Testis (tissue), 2 donors: ENCODE measurements at regions not wholly inside any gene's neighbourhood (a gene's known extent, or its start where the extent isn't known, plus 50 kb on each side); places are given as distances from the start of the nearest gene placed in this dataset.

Experiments
- DNase-seq: peaks from one replicate; pipeline ENCODE4 v3.0.0-alpha.2; 2019
- H3K27ac ChIP-seq, 2 donors: fragments of 200-600 bp; sonication (generic); one replicate each; pipeline ENCODE4 v1.5.1; 2019
- H3K27me3 ChIP-seq: fragments of 200-600 bp; sonication (generic); one replicate; pipeline ENCODE4 v1.5.1; 2019
- H3K36me3 ChIP-seq: fragments of 200-600 bp; sonication (generic); one replicate; pipeline ENCODE4 v1.5.1; 2017; ENCODE audit warnings: low read depth; ENCODE audit errors: missing control alignments
- H3K4me1 ChIP-seq: fragments of 200-600 bp; sonication (generic); one replicate; pipeline ENCODE4 v1.5.1; 2019
- H3K4me3 ChIP-seq, 2 donors: fragments of 200-600 bp; sonication (generic); one replicate each; pipeline ENCODE4 v1.5.1; 2017 to 2019
- H3K9me3 ChIP-seq: fragments of 200-600 bp; sonication (generic); one replicate; pipeline ENCODE4 v1.5.1; 2017
- CTCF ChIP-seq, 3 experiments: fragments of 450-650 bp in 2 of 3; fragments of 200-600 bp in 1 of 3; sonication (generic) in 1 of 3; IDR thresholded peaks; one replicate each; pipeline ENCODE4 v1.5.1; 2016 to 2019; ENCODE audit warnings: antibody characterized with exemption in 3 of 3, mild to moderate bottlenecking in 2 of 3, moderate library complexity in 1 of 3
- POLR2A ChIP-seq: fragments of 450-650 bp; IDR thresholded peaks from one replicate; pipeline ENCODE4 v1.6.1; 2017; ENCODE audit warnings: antibody characterized with exemption, mild to moderate bottlenecking, moderate library complexity
- WGBS, 2 donors: methylation state at CpG; one replicate each; pipeline ENCODE4 v1.1.5; 2018; 5-methylcytosine and 5-hydroxymethylcytosine counted together
- intact Hi-C: fragments of 100-400 bp; cut with DNase I; formaldehyde crosslinking; loops from one replicate; pipeline ENCODE4 v1.15.1; 2023; ENCODE audit warnings: low total_unique reads

GRCh38 chr12:11524446-11524845 lies 125.0 kb upstream of the ETV6 start:
- Histone ChIP-seq H3K4me1 (no peaks in the 10 kb centered on the region), H3K36me3 (no peaks in the 10 kb centered on the region), H3K27ac (no peak overlapping the region), H3K27me3 (no peaks in the 10 kb centered on the region), H3K9me3 (no peaks in the 10 kb centered on the region), H3K4me3 (no peak overlapping the region)
- TF ChIP-seq CTCF (IDR thresholded peaks at IDR 0.05) = no peak
- no peak for TF ChIP-seq POLR2A
- WGBS, 2 donors = 85 to 86% methylated on average over 1 of the region's 1 CpG
- intact Hi-C loops = no loop called here
- no peak for DNase-seq

- H3K4me3 ChIP-seq = no peak overlapping the region
- no peaks in the 10 kb centered on the region for H3K4me1 ChIP-seq
- TF ChIP-seq POLR2A = no peak
- TF ChIP-seq CTCF (IDR thresholded peaks at IDR 0.05) = no peak
- no peak for DNase-seq
- H3K27ac ChIP-seq = no peak overlapping the region
- H3K36me3 ChIP-seq = no peaks in the 10 kb centered on the region
- intact Hi-C loops = no loop called here
- H3K27me3 ChIP-seq = no peaks in the 10 kb centered on the region
- no peaks in the 10 kb centered on the region for H3K9me3 ChIP-seq
Observed at GRCh38 chr12:11534064-11534463, 115.4 kb upstream of the ETV6 start.

- H3K4me3 ChIP-seq = no peak overlapping the region
- no peak overlapping the region for H3K27ac ChIP-seq
- DNase-seq = no peak
- no peaks in the 10 kb centered on the region for H3K27me3 ChIP-seq
- H3K4me1 ChIP-seq = no peaks in the 10 kb centered on the region
- no peaks in the 10 kb centered on the region for H3K9me3 ChIP-seq
- WGBS, 2 donors = 90 to 91% methylated on average over 1 to 4 of the region's 4 CpGs
- TF ChIP-seq POLR2A (no peak), CTCF (IDR thresholded peaks at IDR 0.05) (no peak)
- intact Hi-C loops = no loop called here
- no peaks in the 10 kb centered on the region for H3K36me3 ChIP-seq
Observed at GRCh38 chr12:11535127-11535526, 114.3 kb upstream of the ETV6 start.

DNA sequence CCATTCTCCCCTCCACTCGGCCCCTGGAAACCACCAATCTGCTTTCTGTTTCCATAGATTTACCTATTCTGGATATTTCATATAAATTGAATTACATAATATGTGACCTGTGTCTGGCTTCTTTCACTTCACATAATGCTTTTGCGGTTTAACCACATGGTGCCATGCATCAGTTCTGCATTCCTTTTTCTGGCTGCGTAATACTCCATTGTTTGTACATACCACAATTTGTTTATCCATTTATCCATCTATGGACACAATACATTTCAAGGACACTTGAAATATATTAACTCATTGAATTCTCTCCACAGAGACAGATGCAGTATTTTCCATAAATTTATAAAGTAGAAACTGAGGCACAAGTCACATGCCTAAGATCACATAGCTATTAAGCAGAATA lies 110.3 kb upstream of the ETV6 start:
- Histone ChIP-seq H3K27ac (no peak overlapping the region), H3K9me3 (no peaks in the 10 kb centered on the region), H3K4me1 (no peaks in the 10 kb centered on the region), H3K27me3 (no peaks in the 10 kb centered on the region), H3K36me3 (no peaks in the 10 kb centered on the region), H3K4me3 (no peak overlapping the region)
- TF ChIP-seq CTCF (IDR thresholded peaks at IDR 0.05) = no peak
- TF ChIP-seq POLR2A = no peak
- WGBS, 2 donors = 96 to 98% methylated on average over 3 of the region's 3 CpGs
- intact Hi-C loops = no loop called here
- DNase-seq = no peak

- no peak for DNase-seq
- WGBS, 2 donors = 79 to 90% methylated on average over 2 of the region's 2 CpGs
- intact Hi-C loops = no loop called here
- Histone ChIP-seq H3K4me3 (no peak overlapping the region), H3K36me3 (no peaks in the 10 kb centered on the region), H3K27ac (no peak overlapping the region), H3K27me3 (no peaks in the 10 kb centered on the region), H3K9me3 (no peaks in the 10 kb centered on the region), H3K4me1 (no peaks in the 10 kb centered on the region)
- TF ChIP-seq CTCF (IDR thresholded peaks at IDR 0.05) (no peak), POLR2A (no peak)
Observed at GRCh38 chr12:11540156-11540555, 109.3 kb upstream of the ETV6 start.
